Psoas muscle (tissue), 7 donors: ENCODE measurements at regions not wholly inside any gene's neighbourhood (a gene's known extent, or its start where the extent isn't known, plus 50 kb on each side); places are given as distances from the start of the nearest gene placed in this dataset.

Source experiments
- ATAC-seq, 4 donors: fragments of 200-7000 bp; cut with Tn5 transposase; one replicate each; pipeline ENCODE4 v1.9.1; 2020; ENCODE audit warnings: moderate library complexity in 3 of 4, mild to moderate bottlenecking in 2 of 4
- DNase-seq, 2 donors: peaks; one replicate each; pipeline ENCODE4 v3.0.0-alpha.2; 2020
- H3K27ac ChIP-seq: fragments of 200-600 bp; one replicate; pipeline ENCODE4 v1.8.0; 2022
- H3K27me3 ChIP-seq, 3 donors: fragments of 200-600 bp in 1 of 3; one replicate each; pipeline versions ENCODE4 v1.6.1 to v1.8.0; 2013 to 2022; ENCODE audit warnings: low read length in 2 of 3, mild to moderate bottlenecking in 2 of 3, moderate library complexity in 1 of 3; ENCODE audit not compliant: insufficient read depth in 3 of 3
- H3K36me3 ChIP-seq, 2 donors: fragments of 200-600 bp in 1 of 2; one replicate each; pipeline versions ENCODE4 v1.6.1 to v1.8.0; 2013 to 2022; ENCODE audit warnings: low read depth in 1 of 2, mild to moderate bottlenecking in 1 of 2, moderate library complexity in 1 of 2; ENCODE audit not compliant: insufficient read depth in 1 of 2
- H3K4me1 ChIP-seq: fragments of 200-600 bp; one replicate; pipeline ENCODE4 v1.8.0; 2022
- H3K4me3 ChIP-seq: fragments of 200-600 bp; one replicate; pipeline ENCODE4 v1.8.0; 2022; ENCODE audit warnings: mild to moderate bottlenecking
- H3K9me3 ChIP-seq: fragments of 200-600 bp; one replicate; pipeline ENCODE4 v1.8.0; 2022
- CTCF ChIP-seq: fragments of 200-600 bp; IDR thresholded peaks from one replicate; pipeline ENCODE4 v1.8.0; 2022; ENCODE audit warnings: antibody characterized with exemption
- WGBS, 3 donors: extraction: QIAGEN DNeasy Blood & Tissue Kit; methylation state at CpG; one replicate each; pipeline versions ENCODE4 v1.1.6 to v1.1.7; 2013; 5-methylcytosine and 5-hydroxymethylcytosine counted together
- intact Hi-C, 2 donors: fragments of 100-400 bp; cut with DNase I; formaldehyde crosslinking; loops; one replicate each; pipeline versions ENCODE4 v1.11.0 to v1.14.2; 2022
- donor health status: healthy with polysubstance abuse.
- donor health status: DM: no; HTN: no; CAD: no; lungs with moderate emphysema.
- donor health status: Bipolar disorder and iron deficiency.
- donor health status: healthy.
- donor health status: DM: yes; HTN: yes; CAD: no.
- donor health status: DM: no; HTN: no; CAD: no.
- donor health status: DM: yes; HTN: yes; CAD: no.

DNA sequence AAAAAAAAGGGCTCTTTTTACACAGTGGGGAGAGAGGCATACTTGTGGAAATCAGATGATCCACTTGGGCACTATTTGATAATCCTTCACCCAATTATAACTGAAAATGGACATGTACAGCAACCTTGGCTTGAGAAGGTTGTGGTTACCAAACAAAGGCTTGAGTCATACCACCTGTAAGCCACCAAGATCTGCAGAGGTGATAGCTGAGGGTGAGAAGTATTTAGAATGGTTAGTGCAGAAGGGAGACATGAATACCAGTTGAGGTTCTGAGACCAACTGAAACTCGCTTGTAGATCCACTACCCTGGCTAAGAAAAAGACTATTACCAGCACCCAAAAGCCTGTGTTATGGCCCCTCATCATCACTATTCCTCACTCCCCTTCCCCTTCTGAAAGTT, 614.0 kb downstream of the STIM2 start:
- 77 to 95% (median 91%) methylated on average over 1 of the region's 1 CpG for WGBS, 3 donors
- ATAC-seq = no peak

DNA sequence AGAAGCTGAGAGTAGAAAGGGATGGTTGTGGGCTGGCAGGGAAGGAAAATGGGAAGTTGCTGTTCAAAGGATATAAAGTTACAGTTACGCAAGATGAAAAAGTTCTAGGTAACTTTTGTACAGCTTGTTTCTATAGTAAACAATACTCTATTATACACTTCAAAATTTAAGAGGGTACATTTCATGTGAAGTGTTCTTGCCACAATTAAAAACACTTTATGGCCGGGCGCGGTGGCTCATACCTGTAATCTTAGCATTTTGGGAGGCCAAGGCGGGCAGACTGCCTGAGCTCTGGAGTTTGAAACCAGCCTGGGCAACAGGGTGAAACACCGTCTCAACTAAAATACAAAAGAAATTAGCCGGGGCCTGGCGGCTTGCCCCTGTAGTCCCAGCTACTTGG, 623.6 kb downstream of the STIM2 start:
- Histone ChIP-seq H3K9me3 (no peaks in the 10 kb centered on the region), H3K36me3 (no peaks in the 10 kb centered on the region), H3K4me3 (no peak overlapping the region), H3K4me1 (no peaks in the 10 kb centered on the region), H3K27me3 (no peaks in the 10 kb centered on the region), H3K27ac (no peak overlapping the region)
- ATAC-seq (no peak), DNase-seq (no peak)
- WGBS, 3 donors = 92 to 99% (median 94%) methylated on average over 8 of the region's 8 CpGs
- intact Hi-C loops = no loop called here
- no peak for TF ChIP-seq CTCF

More for the DNA sequence above, 614.0 kb downstream of the STIM2 start:
- no peak for TF ChIP-seq CTCF
- no peaks in the 10 kb centered on the region for H3K4me1 ChIP-seq
- no peaks in the 10 kb centered on the region for H3K27me3 ChIP-seq
- H3K36me3 ChIP-seq = no peaks in the 10 kb centered on the region
- no peaks in the 10 kb centered on the region for H3K9me3 ChIP-seq
- DNase-seq = no peak
- no peak overlapping the region for H3K4me3 ChIP-seq
- intact Hi-C loops = no loop called here
- H3K27ac ChIP-seq = no peak overlapping the region

- Histone ChIP-seq H3K27me3 (no peaks in the 10 kb centered on the region), H3K36me3 (no peaks in the 10 kb centered on the region), H3K4me3 (no peak overlapping the region), H3K4me1 (no peaks in the 10 kb centered on the region), H3K27ac (no peak overlapping the region), H3K9me3 (no peaks in the 10 kb centered on the region)
- intact Hi-C loops = no loop called here
- ATAC-seq (no peak), DNase-seq (no peak)
- 69 to 80% (median 77%) methylated on average over 4 of the region's 4 CpGs for WGBS, 3 donors
- TF ChIP-seq CTCF = no peak
Measured at GRCh38 chr4:27490315-27490714, 629.7 kb downstream of the STIM2 start.

DNA sequence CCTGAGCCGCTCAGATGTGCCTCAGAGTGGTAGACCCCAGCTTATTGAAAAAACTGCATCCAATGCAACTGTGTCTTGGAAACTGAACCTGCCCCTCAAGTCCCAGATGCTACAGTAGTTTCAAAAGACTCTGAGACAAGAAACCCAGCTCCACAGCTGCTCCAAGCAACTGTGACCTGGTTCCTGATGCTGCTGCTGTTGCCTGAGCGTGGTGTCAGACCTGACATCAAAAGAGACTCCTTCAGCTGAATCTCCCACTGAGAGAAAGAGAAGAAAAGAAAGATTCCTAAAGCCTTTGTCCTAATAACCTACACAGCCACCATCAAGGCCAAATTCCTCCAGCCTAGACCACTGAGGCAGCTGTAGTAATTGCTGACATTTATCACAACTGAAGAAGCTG, 630.1 kb downstream of the STIM2 start:
- TF ChIP-seq CTCF = no peak
- no peaks in the 10 kb centered on the region for H3K9me3 ChIP-seq
- no peak for DNase-seq
- no peaks in the 10 kb centered on the region for H3K4me1 ChIP-seq
- no peak overlapping the region for H3K4me3 ChIP-seq
- H3K27me3 ChIP-seq = no peaks in the 10 kb centered on the region
- H3K27ac ChIP-seq = no peak overlapping the region
- no peaks in the 10 kb centered on the region for H3K36me3 ChIP-seq
- 78 to 92% (median 86%) methylated on average over 2 of the region's 2 CpGs for WGBS, 3 donors
- ATAC-seq = no peak
- intact Hi-C loops = no loop called here

GRCh38 chr4:27506401-27506800, 645.8 kb downstream of the STIM2 start:
- WGBS, 3 donors = 79 to 84% (median 82%) methylated on average over 1 of the region's 1 CpG
- no peaks in the 10 kb centered on the region for H3K36me3 ChIP-seq

More at GRCh38 chr4:27506401-27506800, 645.8 kb downstream of the STIM2 start:
- TF ChIP-seq CTCF = no peak
- no peak overlapping the region for H3K4me3 ChIP-seq
- no peak overlapping the region for H3K27ac ChIP-seq
- intact Hi-C loops = no loop called here
- H3K4me1 ChIP-seq = no peaks in the 10 kb centered on the region
- DNase-seq (no peak), ATAC-seq (no peak)
- H3K9me3 ChIP-seq = no peaks in the 10 kb centered on the region
- H3K27me3 ChIP-seq = no peaks in the 10 kb centered on the region
